ENCODE measurements at regions not wholly inside any gene's neighbourhood (a gene's known extent, or its start where the extent isn't known, plus 50 kb on each side); places are given as distances from the start of the nearest gene placed in this dataset.

GRCh38 chr2:120524174-120524573 lies 178.2 kb downstream of the INHBB start:
- TF ChIP-seq POLR2A (IDR thresholded peaks at IDR 0.05) (no peak), EP300 (IDR thresholded peaks at IDR 0.05) (no peak)
- TF ChIP-seq, protein P1, sequence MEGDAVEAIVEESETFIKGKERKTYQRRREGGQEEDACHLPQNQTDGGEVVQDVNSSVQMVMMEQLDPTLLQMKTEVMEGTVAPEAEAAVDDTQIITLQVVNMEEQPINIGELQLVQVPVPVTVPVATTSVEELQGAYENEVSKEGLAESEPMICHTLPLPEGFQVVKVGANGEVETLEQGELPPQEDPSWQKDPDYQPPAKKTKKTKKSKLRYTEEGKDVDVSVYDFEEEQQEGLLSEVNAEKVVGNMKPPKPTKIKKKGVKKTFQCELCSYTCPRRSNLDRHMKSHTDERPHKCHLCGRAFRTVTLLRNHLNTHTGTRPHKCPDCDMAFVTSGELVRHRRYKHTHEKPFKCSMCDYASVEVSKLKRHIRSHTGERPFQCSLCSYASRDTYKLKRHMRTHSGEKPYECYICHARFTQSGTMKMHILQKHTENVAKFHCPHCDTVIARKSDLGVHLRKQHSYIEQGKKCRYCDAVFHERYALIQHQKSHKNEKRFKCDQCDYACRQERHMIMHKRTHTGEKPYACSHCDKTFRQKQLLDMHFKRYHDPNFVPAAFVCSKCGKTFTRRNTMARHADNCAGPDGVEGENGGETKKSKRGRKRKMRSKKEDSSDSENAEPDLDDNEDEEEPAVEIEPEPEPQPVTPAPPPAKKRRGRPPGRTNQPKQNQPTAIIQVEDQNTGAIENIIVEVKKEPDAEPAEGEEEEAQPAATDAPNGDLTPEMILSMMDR (IDR thresholded peaks at IDR 0.05): no peak
